ENCODE measurements at regions not wholly inside any gene's neighbourhood (a gene's known extent, or its start where the extent isn't known, plus 50 kb on each side); places are given as distances from the start of the nearest gene placed in this dataset.

DNA sequence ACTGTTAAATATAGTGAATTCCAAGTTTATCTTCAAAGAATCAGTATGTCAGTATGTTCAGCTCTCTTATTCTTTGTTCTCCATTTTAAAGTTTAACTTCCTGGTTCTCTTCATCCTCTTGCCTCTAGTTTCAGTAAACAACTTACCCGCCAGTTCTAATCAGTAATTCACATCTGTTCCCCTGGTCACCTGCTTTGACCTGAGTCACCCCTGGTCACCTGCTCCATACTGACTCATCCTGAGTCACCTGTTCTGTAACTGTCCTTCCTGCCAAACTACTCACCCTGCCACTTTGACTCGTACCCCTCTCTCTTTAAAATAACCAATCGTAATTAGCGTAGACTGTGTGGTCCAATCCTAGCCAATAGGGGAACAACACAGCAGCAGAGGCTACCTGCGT is 992.7 kb upstream of the HS3ST1 start:
- no peaks in the 10 kb centered on the region for H3K36me3 ChIP-seq (ENCODE audit: control insufficient read depth in 2 of 4, insufficient read depth in 4 of 4, low read length in 3 of 4)
- POLR2A ChIA-PET (ENCODE audit: partially characterized antibody) = no interaction called here
- H3K27me3 ChIP-seq (replicated peaks in 1 of 4; ENCODE audit: control insufficient read depth in 3 of 4, extremely low read depth in 1 of 4, insufficient read depth in 3 of 4, low read length in 3 of 4) = no peaks in the 10 kb centered on the region
- H3K4me1 ChIP-seq (replicated peaks in 1 of 4; ENCODE audit: control insufficient read depth in 3 of 4, insufficient read depth in 4 of 4, low read length in 3 of 4) = no peaks in the 10 kb centered on the region
- no peak overlapping the region for H4K5ac ChIP-seq (ENCODE audit: insufficient read length, low read depth, low read length)
- DNase-seq (ENCODE audit: low read depth in 1 of 2, low spot score in 2 of 2) = no peak
- H3K9me3 ChIP-seq (ENCODE audit: insufficient read depth in 2 of 2, low read depth in 1 of 2, low read length in 1 of 2) = no peaks in the 10 kb centered on the region
- H4K20me1 ChIP-seq (replicated peaks in 1 of 2; ENCODE audit: control insufficient read depth in 1 of 2, insufficient read depth in 2 of 2, low read length in 2 of 2) = no peaks in the 10 kb centered on the region
- H3K9ac ChIP-seq (replicated peaks in 1 of 4; ENCODE audit: extremely low read depth in 1 of 4, low read depth in 3 of 4, low read length in 3 of 4) = no peak overlapping the region
- H3K4me2 ChIP-seq (ENCODE audit: insufficient read depth in 1 of 2, low read depth in 2 of 2, low read length in 2 of 2) = no peak overlapping the region
- H2AK5ac ChIP-seq (ENCODE audit: low read depth, low read length) = no peak overlapping the region
- H3K23me2 ChIP-seq (ENCODE audit: low read depth, low read length) = peaks cover 2% of the 10 kb centered on the region; the same call in 1 of the 2 replicates
- H3K56ac ChIP-seq (replicated peaks; ENCODE audit: insufficient read length, low read depth, low read length) = no peak overlapping the region
- 94% methylated on average over 5 of the region's 5 CpGs; no CpG with 5 or more reads in 1 of the 2 experiments for WGBS, 2 experiments (ENCODE audit: extremely low coverage in 1 of 2, insufficient coverage in 1 of 2, insufficient read length in 1 of 2, insufficient replicate concordance in 2 of 2, low coverage in 1 of 2, low lambda C conversion rate in 2 of 2, missing lambda C conversion rate in 1 of 2)
- H3K23ac ChIP-seq (ENCODE audit: insufficient read length) = no peak overlapping the region
- no peak overlapping the region for H4K8ac ChIP-seq (ENCODE audit: extremely low read depth, insufficient read depth, low read length)
- H2BK120ac ChIP-seq (replicated peaks; ENCODE audit: low read depth, low read length) = no peak overlapping the region
- H3K79me1 ChIP-seq (ENCODE audit: low read depth, low read length) = no peaks in the 10 kb centered on the region
- no peak overlapping the region for H4K91ac ChIP-seq (replicated peaks; ENCODE audit: insufficient read length, low read length)
- H3K79me2 ChIP-seq (ENCODE audit: control insufficient read depth in 1 of 2, insufficient read depth in 2 of 2, low read length in 2 of 2) = no peaks in the 10 kb centered on the region
- FAIRE-seq = no peak
- H2BK12ac ChIP-seq (ENCODE audit: low read depth, low read length) = no peak overlapping the region
- H2BK20ac ChIP-seq (ENCODE audit: low read length) = no peak overlapping the region
- H2BK15ac ChIP-seq (ENCODE audit: low read length) = no peak overlapping the region
- no peak overlapping the region for H3K4ac ChIP-seq (replicated peaks; ENCODE audit: insufficient read length, low read depth, low read length)
- no peak overlapping the region for H3K27ac ChIP-seq (ENCODE audit: low read depth, low read length)
- CTCF ChIA-PET (ENCODE audit: partially characterized antibody) = no interaction called here
- no peak overlapping the region for H3K14ac ChIP-seq (ENCODE audit: insufficient read length)
- H3K18ac ChIP-seq (ENCODE audit: extremely low read depth, low read length) = no peak overlapping the region
- TF ChIP-seq TAF1 (IDR thresholded peaks at IDR 0.05; ENCODE audit: low read depth, low read length) (no peak), NANOG (IDR thresholded peaks at IDR 0.05; ENCODE audit: insufficient read depth, low read depth, low read length, poor library complexity, severe bottlenecking) (no peak), TCF12 (IDR thresholded peaks at IDR 0.05; ENCODE audit: low read depth, low read length) (no peak), KDM1A (IDR thresholded peaks at IDR 0.05; ENCODE audit: borderline replicate concordance, low read length) (no peak)
- TF ChIP-seq, protein P1, sequence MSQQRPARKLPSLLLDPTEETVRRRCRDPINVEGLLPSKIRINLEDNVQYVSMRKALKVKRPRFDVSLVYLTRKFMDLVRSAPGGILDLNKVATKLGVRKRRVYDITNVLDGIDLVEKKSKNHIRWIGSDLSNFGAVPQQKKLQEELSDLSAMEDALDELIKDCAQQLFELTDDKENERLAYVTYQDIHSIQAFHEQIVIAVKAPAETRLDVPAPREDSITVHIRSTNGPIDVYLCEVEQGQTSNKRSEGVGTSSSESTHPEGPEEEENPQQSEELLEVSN (IDR thresholded peaks at IDR 0.05) = no peak
- no peak overlapping the region for H3K4me3 ChIP-seq (ENCODE audit: extremely low read depth in 1 of 4, insufficient read depth in 2 of 4, low read depth in 3 of 4, low read length in 4 of 4)
- no peak overlapping the region for H2AFZ ChIP-seq (ENCODE audit: low read length)
- H2BK5ac ChIP-seq (ENCODE audit: low read depth, low read length) = no peak overlapping the region
